ENCODE measurements at regions not wholly inside any gene's neighbourhood (a gene's known extent, or its start where the extent isn't known, plus 50 kb on each side); places are given as distances from the start of the nearest gene placed in this dataset.
"Not testable (repeated sequence)": the region's sequence is repeated elsewhere in the genome, so short reads cannot be mapped to it uniquely, and the experiment has no call there.

DNA sequence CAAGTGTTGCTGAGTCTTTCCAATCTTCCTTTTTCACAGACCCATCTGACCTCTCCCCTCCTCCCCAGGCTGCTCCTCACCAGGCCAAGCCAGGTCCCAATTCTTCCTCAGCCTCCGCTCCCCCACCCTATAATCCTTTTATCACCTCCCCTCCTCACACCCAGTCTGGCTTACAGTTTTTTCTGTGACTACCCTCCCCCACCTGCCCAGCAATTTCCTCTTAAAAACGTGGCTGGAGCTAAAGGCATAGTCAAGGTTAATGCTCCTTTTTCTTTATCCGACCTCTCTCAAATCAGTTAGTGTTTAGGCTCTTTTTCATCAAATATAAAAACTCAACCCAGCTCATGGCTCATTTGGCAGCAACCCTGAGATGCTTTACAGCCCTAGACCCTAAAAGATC lies 270.9 kb downstream of the NUF2 start:
- H3K27me3 Mint-ChIP-seq (ENCODE audit: low read depth); H3K36me3 Mint-ChIP-seq (ENCODE audit: low read depth); ATAC-seq; H3K9me3 Mint-ChIP-seq (ENCODE audit: insufficient read depth); POLR2A ChIA-PET; DNase-seq; H3K4me3 Mint-ChIP-seq; H3K4me1 Mint-ChIP-seq (ENCODE audit: low read depth); CTCF ChIA-PET; H3K27ac Mint-ChIP-seq: not testable (repeated sequence)

DNA sequence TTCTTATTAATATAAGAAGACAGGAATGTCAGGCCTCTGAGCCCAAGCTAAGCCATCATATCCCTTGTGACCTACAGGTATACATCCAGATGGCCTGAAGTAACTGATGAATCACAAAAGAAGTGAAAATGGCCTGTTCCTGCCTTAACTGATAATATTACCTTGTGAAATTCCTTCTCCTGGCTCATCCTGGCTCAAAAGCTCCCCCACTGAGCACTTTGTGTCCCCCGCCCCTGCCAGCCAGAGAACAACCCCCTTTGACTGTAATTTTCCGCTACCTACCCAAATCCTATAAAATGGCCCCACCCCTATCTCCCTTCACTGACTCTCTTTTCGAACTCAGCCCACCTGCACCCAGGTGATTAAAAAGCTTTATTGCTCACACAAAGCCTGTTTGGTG lies 274.4 kb downstream of the NUF2 start:
- CTCF ChIA-PET; H3K36me3 Mint-ChIP-seq (ENCODE audit: low read depth); H3K4me3 Mint-ChIP-seq; DNase-seq; H3K9me3 Mint-ChIP-seq (ENCODE audit: insufficient read depth); H3K27me3 Mint-ChIP-seq (ENCODE audit: low read depth); ATAC-seq; H3K27ac Mint-ChIP-seq; H3K4me1 Mint-ChIP-seq (ENCODE audit: low read depth); POLR2A ChIA-PET: not testable (repeated sequence)

DNA sequence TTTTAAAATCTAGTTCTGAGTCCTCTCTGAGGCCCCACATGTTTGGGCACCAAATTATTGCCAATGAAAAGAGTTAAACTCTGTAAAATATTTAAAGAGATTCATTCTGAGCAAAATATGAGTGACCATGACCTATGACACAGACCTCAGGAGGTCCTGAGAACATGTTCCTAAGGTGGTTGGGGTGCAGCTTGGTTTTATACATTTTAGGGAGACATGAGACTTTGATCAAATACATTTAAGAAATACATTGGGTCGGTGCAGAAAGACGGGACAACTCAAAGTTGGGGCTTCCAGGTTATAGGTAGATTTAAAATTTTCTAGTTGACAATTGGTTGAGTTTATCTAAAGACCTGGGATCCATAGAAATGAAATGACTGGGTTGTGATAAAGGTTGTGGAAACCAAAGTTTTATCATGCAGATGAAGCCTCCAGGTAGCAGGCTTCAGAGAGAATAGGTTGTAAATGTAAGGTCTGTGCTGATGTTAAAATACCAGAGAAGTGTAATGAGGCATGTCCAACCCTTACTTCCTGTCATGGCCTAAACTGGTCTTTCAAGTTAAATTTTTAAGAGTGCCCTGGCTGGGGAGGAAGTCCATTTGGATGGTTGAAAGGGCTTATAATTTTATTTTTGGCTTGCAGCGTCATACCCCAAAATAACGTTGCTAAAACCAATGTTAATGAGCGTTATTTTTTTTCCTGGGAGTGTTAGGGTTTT lies 274.9 kb downstream of the NUF2 start:
- ChIA-PET CTCF (no interaction called here), POLR2A (no interaction called here)
- no peak for ATAC-seq
- H3K36me3 Mint-ChIP-seq (ENCODE audit: low read depth) = no peaks in the 10 kb centered on the region
- no peak overlapping the region for H3K4me3 Mint-ChIP-seq
- no peak overlapping the region for H3K27ac Mint-ChIP-seq
- H3K9me3 Mint-ChIP-seq (ENCODE audit: insufficient read depth) = peaks cover 8% of the 10 kb centered on the region
- H3K27me3 Mint-ChIP-seq (ENCODE audit: low read depth) = no peaks in the 10 kb centered on the region
- no peaks in the 10 kb centered on the region for H3K4me1 Mint-ChIP-seq (ENCODE audit: low read depth)
- DNase-seq = no peak

DNA sequence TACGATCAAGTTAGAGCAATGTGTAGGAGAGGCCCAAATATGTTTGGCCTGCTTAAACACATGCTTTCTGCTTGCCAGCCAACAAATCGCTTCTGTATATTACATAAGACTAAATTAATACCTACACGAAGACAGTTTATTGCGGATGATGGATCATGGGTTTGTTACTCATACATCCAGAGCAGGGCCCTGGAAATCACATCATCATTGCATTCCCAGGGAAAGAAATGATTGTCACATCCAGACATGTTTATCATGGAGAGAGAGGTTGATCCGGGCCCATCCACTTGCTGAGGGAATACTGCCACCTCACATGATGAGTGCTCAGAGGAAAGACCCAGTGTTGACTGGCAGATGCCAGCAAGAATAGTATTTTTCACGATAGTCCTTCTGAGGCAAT lies 282.6 kb downstream of the NUF2 start:
- Mint-ChIP-seq H3K27ac (no peak overlapping the region), H3K27me3 (ENCODE audit: low read depth) (no peaks in the 10 kb centered on the region), H3K36me3 (ENCODE audit: low read depth) (no peaks in the 10 kb centered on the region), H3K4me1 (ENCODE audit: low read depth) (no peaks in the 10 kb centered on the region), H3K9me3 (ENCODE audit: insufficient read depth) (peaks cover 4% of the 10 kb centered on the region), H3K4me3 (no peak overlapping the region)
- CTCF ChIA-PET = no interaction called here
- POLR2A ChIA-PET = no interaction called here
- no peak for ATAC-seq
- no peak for DNase-seq

DNA sequence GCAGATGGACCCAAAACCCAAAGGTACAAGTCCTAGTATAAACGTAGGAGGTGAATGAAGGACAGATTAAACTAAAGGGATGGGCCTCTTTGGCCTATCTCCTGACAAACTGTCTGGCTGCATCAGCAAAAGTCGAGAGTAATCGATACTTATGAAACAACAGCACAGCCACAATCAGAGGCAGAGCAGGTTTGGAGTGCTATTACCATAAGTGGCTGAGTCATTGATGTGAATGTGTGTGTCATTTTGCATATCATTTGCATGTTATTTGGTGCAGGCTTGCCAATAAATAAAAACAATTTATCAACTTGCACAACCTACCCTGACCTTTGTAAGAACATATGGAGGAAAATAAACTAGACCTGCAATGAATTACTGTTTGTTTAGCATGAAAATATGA lies 283.1 kb downstream of the NUF2 start:
- ATAC-seq (no peak), DNase-seq (no peak)
- H3K4me3 Mint-ChIP-seq = no peak overlapping the region
- H3K9me3 Mint-ChIP-seq (ENCODE audit: insufficient read depth) = peaks cover 4% of the 10 kb centered on the region
- H3K4me1 Mint-ChIP-seq (ENCODE audit: low read depth) = no peaks in the 10 kb centered on the region
- no peaks in the 10 kb centered on the region for H3K36me3 Mint-ChIP-seq (ENCODE audit: low read depth)
- POLR2A ChIA-PET = no interaction called here
- CTCF ChIA-PET = no interaction called here
- H3K27me3 Mint-ChIP-seq (ENCODE audit: low read depth) = no peaks in the 10 kb centered on the region
- no peak overlapping the region for H3K27ac Mint-ChIP-seq

DNA sequence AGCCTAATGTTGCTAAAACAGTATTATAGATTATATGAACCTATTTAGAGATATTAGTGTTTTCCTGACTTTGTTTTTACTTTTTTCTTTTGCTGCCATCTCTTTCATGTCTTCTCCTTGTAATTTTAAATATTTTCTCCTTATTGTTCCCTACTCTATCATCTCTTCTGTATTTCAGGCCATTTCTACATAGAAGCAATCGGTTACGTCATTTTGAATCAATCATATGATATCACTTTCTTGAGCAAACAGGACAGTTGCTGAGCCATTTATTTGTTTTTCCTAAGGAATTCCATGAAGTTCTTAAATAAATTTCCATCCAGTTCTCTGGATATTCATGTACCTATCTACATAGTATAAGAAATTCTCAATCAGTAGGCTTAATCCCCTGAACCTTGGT lies 287.2 kb downstream of the NUF2 start:
- Mint-ChIP-seq H3K4me1 (ENCODE audit: low read depth) (no peaks in the 10 kb centered on the region), H3K27me3 (ENCODE audit: low read depth) (no peaks in the 10 kb centered on the region), H3K9me3 (ENCODE audit: insufficient read depth) (peaks cover 4% of the 10 kb centered on the region), H3K36me3 (ENCODE audit: low read depth) (no peaks in the 10 kb centered on the region), H3K27ac (no peak overlapping the region), H3K4me3 (no peak overlapping the region)
- CTCF ChIA-PET = no interaction called here
- ATAC-seq (no peak), DNase-seq (no peak)
- POLR2A ChIA-PET = no interaction called here

DNA sequence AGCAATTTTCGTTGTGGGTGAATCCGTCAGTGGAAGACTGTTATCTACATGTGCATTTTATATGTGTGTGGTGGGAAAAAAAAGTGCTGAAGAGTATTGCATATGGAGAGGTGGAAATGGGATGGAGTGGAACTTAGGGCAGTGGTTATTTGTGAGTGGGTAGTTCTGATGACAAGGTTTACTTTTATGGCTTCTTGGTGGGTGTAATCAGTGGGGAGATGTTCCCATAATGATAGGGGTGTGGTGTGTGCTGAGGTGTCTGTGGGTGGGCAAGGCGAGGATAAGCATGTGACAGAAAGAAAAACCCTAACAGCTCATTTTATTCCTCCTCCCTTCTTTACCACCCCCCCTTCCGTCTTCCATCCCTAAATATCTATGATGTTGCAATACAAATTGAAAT lies 288.1 kb downstream of the NUF2 start:
- POLR2A ChIA-PET = no interaction called here
- CTCF ChIA-PET = no interaction called here
- Mint-ChIP-seq H3K27me3 (ENCODE audit: low read depth) (no peaks in the 10 kb centered on the region), H3K27ac (no peak overlapping the region), H3K36me3 (ENCODE audit: low read depth) (no peaks in the 10 kb centered on the region), H3K4me1 (ENCODE audit: low read depth) (no peaks in the 10 kb centered on the region), H3K9me3 (ENCODE audit: insufficient read depth) (peaks cover 4% of the 10 kb centered on the region), H3K4me3 (no peak overlapping the region)
- no peak for ATAC-seq
- no peak for DNase-seq

DNA sequence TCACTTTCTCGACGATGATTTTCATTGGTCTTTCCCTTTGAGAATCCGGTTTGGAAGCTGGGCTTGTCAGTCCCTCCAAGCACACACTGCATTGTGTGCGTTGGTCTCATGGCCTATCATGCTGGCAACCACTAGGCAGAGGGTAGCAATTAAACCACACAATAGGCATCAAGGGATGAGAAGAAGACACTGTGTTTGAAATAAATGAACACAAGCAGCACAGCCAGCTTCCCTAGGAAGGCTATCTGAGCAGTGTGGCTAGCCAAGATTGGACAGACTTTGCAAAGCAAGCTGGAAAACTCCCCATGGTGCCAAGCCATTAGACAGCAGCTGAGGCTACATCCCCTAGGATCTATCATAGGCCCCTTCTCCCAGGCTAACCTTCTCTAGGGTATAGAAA lies 288.7 kb downstream of the NUF2 start:
- Mint-ChIP-seq H3K4me3 (no peak overlapping the region), H3K36me3 (ENCODE audit: low read depth) (no peaks in the 10 kb centered on the region), H3K9me3 (ENCODE audit: insufficient read depth) (peaks cover 4% of the 10 kb centered on the region), H3K4me1 (ENCODE audit: low read depth) (no peaks in the 10 kb centered on the region), H3K27me3 (ENCODE audit: low read depth) (no peaks in the 10 kb centered on the region), H3K27ac (no peak overlapping the region)
- no peak for DNase-seq
- ChIA-PET CTCF (no interaction called here), POLR2A (no interaction called here)
- no peak for ATAC-seq

DNA sequence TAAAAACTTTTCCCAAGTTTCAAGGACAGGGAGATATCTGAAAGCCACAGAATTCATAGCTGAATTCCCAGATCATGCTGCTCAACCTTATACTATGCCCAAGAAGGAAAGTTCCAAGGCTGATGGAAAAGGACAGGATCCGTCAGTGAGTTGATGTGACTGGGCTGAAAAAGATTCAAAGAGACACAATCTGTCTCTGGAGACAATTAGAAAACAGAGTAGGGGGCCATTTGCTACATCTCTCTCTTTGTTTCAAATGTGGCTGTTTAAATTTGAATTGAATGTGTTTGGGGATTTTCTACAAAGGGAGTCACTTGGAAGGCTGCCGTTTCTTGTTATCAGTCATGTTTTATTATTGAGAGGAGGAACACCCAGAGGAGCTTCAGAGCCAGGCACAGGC lies 292.6 kb downstream of the NUF2 start:
- no peak for DNase-seq
- Mint-ChIP-seq H3K4me3 (no peak overlapping the region), H3K9me3 (ENCODE audit: insufficient read depth) (no peaks in the 10 kb centered on the region), H3K27ac (no peak overlapping the region), H3K36me3 (ENCODE audit: low read depth) (no peaks in the 10 kb centered on the region), H3K4me1 (ENCODE audit: low read depth) (no peaks in the 10 kb centered on the region), H3K27me3 (ENCODE audit: low read depth) (no peaks in the 10 kb centered on the region)
- POLR2A ChIA-PET = no interaction called here
- ATAC-seq = no peak
- CTCF ChIA-PET = no interaction called here

DNA sequence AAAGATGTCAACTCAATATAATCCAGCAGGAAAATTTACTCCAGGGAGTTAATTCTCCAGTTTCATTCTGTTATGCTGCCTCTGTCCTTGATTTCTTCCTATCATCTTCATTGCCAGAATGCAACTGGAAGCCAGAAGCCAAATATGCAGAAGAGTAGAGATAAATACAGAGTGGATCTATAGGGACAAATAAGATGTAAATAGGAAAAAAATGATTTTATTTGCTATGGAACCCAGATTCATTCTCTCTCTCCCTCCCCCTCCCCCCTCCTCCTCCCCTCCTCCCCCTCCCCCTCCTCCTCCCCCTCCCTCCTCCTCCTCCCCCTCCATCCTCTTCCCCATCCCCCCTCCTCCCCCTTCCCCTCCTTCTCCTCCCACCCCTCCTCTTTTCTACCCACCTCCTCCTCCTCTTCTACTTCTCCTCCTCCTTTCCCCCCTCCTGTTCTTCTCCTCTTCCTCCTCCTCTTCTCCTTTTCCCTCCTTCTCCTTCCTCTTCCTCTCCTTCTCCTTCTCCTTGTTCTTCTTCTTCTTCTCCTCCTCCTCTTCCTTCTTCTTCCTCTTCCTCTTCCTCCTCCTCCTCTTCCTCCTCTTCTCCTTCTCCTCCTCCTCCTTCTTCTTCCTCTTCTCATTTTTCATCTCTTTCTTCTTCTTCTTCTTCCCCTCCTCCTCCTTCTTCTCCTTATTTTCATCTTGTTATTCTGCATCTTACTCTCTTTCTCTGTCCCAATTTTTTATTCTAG lies 306.4 kb downstream of the NUF2 start:
- CTCF ChIA-PET = no interaction called here
- Mint-ChIP-seq H3K36me3 (ENCODE audit: low read depth) (no peaks in the 10 kb centered on the region), H3K27me3 (ENCODE audit: low read depth) (no peaks in the 10 kb centered on the region), H3K4me1 (ENCODE audit: low read depth) (no peaks in the 10 kb centered on the region), H3K9me3 (ENCODE audit: insufficient read depth) (peaks cover 17% of the 10 kb centered on the region), H3K4me3 (no peak overlapping the region), H3K27ac (no peak overlapping the region)
- ATAC-seq (no peak), DNase-seq (no peak)
- POLR2A ChIA-PET = no interaction called here

DNA sequence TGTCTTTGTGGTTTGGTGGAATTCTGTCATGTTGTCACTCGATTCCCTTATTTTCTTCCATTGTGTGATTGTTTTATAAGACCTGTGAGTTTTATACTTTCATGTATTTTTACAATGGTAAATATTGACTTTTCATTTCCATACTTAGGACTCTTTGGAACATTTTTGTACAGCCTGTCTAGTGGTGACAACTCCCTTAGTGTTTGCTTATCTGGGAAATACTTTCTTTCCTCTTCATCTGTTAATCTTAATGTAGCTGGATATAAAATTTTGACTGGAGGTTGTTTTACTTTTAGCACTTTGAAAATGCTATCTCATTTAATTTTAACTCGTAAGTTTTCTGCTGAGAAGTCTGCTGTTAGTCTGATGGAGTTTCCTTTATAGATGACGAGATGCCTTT lies 310.5 kb downstream of the NUF2 start:
- ATAC-seq = no peak

DNA sequence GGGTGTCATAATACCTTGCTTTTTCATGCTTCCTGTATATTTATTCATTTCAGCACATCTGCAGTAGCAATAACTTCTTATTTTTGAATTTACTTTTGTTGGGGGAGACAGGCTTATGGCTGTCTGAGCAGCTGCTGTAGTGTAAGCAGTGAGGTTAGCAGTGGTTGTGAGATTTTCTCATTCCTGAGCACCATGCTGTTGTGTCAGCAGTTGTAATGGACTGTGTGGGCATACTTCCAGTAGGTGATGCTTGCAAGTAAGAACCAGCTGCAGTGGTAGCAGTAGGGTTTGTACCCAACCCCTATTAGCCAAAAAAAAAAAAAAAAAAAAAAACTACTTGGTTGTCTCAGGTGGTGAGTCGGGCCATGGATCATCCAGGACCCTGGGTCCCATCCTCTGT lies 311.6 kb downstream of the NUF2 start:
- POLR2A ChIA-PET = interaction anchor here (0.6 kb wide), 1 partner anchor 181 kb away, joined by 3 read pairs; no protein-coding TSS in a partner anchor
- Mint-ChIP-seq H3K36me3 (ENCODE audit: low read depth) (no peaks in the 10 kb centered on the region), H3K4me3 (no peak overlapping the region), H3K27me3 (ENCODE audit: low read depth) (no peaks in the 10 kb centered on the region), H3K27ac (no peak overlapping the region), H3K4me1 (ENCODE audit: low read depth) (no peaks in the 10 kb centered on the region), H3K9me3 (ENCODE audit: insufficient read depth) (peaks cover 19% of the 10 kb centered on the region)
- CTCF ChIA-PET = no interaction called here
- DNase-seq (no peak), ATAC-seq (no peak)

More for the DNA sequence above, 310.5 kb downstream of the NUF2 start:
- Mint-ChIP-seq H3K27me3 (ENCODE audit: low read depth) (no peaks in the 10 kb centered on the region), H3K4me1 (ENCODE audit: low read depth) (no peaks in the 10 kb centered on the region), H3K4me3 (no peak overlapping the region), H3K9me3 (ENCODE audit: insufficient read depth) (peaks cover 16% of the 10 kb centered on the region), H3K36me3 (ENCODE audit: low read depth) (no peaks in the 10 kb centered on the region), H3K27ac (no peak overlapping the region)
- ChIA-PET POLR2A (no interaction called here), CTCF (no interaction called here)
- no peak for DNase-seq

DNA sequence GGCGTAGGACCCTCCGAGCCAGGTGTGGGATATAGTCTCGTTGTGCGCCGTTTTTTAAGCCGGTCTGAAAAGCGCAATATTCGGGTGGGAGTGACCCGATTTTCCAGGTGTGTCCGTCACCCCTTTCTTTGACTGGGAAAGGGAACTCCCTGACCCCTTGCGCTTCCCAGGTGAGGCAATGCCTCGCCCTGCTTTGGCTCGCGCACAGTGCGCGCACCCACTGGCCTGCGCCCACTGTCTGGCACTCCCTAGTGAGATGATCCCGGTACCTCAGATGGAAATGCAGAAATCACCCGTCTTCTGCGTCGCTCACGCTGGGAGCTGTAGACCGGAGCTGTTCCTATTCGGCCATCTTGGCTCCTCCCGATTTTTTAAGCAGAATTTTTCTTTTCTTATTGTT lies 323.9 kb downstream of the NUF2 start:
- POLR2A ChIA-PET; H3K9me3 Mint-ChIP-seq (ENCODE audit: insufficient read depth); H3K27ac Mint-ChIP-seq; CTCF ChIA-PET; DNase-seq; H3K4me1 Mint-ChIP-seq (ENCODE audit: low read depth); H3K27me3 Mint-ChIP-seq (ENCODE audit: low read depth); H3K36me3 Mint-ChIP-seq (ENCODE audit: low read depth); ATAC-seq; H3K4me3 Mint-ChIP-seq: not testable (repeated sequence)

Data from activated CD8-positive, alpha-beta T cell treated with anti-CD3 and anti-CD28 coated beads, Interleukin-2, amount 10 ng/mL, durations not matched to agents 7 days and 5 days (primary cell).